GM18519 (cell line): ENCODE measurements at regions not wholly inside any gene's neighbourhood (a gene's known extent, or its start where the extent isn't known, plus 50 kb on each side); places are given as distances from the start of the nearest gene placed in this dataset.

ENCODE experiments used
- ATAC-seq: cut with Tn5 transposase; IDR thresholded peaks from one replicate; pipeline ENCODE4 v1.9.1; 2021; ENCODE audit warnings: mild to moderate bottlenecking, moderate library complexity; ENCODE audit not compliant: unreplicated experiment, low FRiP score

- no peak for ATAC-seq
Measured at GRCh38 chr14:97178781-97179180, 381.6 kb downstream of the VRK1 start.

- ATAC-seq = no peak
Measured at GRCh38 chr14:97179573-97179972, 382.4 kb downstream of the VRK1 start.

DNA sequence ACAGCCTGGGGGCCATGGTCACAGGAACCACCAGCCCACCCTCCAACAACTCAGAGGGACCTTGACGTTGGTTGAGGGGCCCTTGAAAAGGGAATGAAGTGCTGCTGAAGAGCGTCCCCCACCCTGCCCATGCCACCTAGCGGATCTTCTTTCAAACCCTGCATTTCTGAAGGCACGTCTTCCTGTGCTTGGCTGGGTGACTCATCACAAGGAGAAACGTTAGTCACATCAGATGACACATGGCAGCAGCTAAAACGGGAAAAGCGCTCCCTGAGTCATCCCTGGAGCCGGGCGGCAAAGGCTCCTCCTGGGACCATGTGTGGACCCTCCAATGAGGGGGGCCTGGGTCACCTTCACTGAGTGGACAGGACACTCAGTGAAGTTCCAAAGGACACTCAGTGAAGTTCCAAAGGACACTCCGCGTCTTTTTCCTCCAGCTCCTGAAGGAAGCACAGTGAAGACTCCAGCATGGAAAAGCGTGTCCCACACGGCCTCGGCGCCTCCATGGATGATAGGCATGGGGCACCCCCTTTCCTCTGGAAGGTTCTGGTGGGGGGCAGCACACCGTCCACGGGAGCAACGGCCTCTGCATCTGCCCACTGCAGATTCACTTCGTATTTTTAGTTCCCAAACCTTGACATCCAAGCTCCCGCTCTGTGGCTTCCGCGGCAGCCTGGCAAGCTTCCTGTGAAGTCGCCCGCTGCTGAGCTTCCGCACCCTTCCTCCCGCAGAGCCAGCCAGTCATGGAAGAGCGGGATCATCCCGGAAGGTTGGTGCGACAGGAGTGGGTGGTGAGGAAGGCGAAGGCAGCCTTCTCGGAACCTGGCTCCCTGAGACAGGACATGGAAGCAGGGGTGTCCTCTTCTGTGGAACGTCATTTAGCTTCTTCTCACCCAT is 383.4 kb downstream of the VRK1 start:
- ATAC-seq = no peak

- ATAC-seq = no peak
Measured at GRCh38 chr14:97185186-97185585, 388.0 kb downstream of the VRK1 start.

- no peak for ATAC-seq
Measured at GRCh38 chr14:97187916-97188315, 390.7 kb downstream of the VRK1 start.

- no peak for ATAC-seq
Measured at GRCh38 chr14:97196336-97196735, 399.2 kb downstream of the VRK1 start.

DNA sequence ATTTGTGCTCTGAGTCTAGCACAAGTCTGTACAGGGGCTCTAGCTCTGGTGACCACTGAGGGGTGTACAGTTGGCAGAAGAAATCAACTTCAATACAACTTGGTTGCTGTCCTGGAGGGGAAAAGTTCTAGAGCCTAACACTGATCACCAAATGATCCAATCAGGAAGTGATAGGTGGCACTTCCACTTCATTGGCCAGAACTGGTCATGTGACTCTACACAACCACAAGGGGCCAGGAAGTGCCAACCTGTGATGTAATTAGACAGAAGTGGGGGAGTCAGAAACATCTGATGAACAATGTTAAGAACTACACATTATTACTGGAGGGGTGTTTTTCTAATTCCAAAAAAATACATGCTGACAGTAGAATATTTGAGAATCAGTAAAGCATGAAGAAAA is 401.6 kb downstream of the VRK1 start:
- ATAC-seq = no peak

GRCh38 chr14:97200245-97200644 is 403.1 kb downstream of the VRK1 start:
- ATAC-seq = no peak

GRCh38 chr14:97206916-97207315 is 409.7 kb downstream of the VRK1 start:
- ATAC-seq = no peak

- ATAC-seq = no peak
Measured at GRCh38 chr14:97210202-97210601, 413.0 kb downstream of the VRK1 start.

DNA sequence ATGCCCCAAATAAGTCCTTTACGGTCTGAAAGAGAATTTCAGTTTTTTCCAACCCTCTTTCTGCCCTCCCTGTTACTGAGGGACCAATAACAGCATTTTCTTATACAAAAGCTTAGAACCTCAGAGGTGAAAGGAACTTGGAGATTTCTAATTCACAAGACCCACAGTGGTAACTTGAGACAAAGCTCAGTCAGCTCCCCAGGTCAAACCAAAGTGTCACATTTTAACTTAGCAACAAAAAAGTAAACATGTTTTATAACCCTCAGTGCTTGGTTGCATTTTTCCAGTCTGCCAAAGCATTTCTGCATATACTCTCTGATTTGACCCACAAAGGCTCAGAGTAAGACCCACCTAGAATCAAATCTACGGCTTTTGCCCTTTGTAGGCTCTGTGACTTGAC is 415.2 kb downstream of the VRK1 start:
- no peak for ATAC-seq

GRCh38 chr14:97213720-97214119 is 416.5 kb downstream of the VRK1 start:
- ATAC-seq = no peak

DNA sequence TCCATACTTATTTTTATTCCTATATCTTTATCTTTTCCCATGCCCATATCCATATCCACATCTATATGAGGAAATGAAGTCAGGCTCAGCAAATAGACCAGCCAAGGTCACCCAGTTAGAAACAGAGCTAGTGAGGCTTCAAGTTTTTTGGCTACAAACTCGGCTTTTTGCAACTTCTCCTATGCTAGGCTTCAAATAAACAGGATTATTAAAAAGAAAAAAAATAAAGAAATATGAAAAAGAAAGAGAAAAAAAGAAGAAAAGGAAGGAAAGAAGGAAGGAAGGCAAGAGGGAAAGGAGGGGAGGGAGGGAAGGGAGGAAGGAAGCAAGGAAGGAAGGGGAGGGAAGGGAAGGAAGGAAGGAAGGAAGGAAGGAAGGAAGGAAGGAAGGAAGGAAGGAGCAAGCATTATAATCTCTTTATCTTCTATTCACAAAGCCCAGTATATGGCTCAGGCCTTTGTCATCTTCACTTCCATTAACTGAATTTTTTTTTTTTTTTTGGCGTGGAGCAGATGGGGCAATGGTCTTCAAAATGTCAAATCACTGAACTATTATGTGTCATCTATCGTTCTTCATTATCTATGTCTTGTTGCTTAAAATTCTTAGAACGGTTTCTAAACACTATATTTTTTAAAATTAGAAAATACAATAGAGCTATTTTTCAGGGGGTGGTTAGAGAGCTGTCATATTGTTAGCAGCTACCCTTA is 418.2 kb downstream of the VRK1 start:
- no peak for ATAC-seq

GRCh38 chr14:97217111-97217885 is 420.1 kb downstream of the VRK1 start:
- no peak for ATAC-seq

GRCh38 chr14:97218274-97218673 is 421.1 kb downstream of the VRK1 start:
- no peak for ATAC-seq

GRCh38 chr14:97218691-97219430 is 421.7 kb downstream of the VRK1 start:
- no peak for ATAC-seq

- no peak for ATAC-seq
Measured at GRCh38 chr14:97219431-97220017, 422.3 kb downstream of the VRK1 start.

- ATAC-seq = no peak
Measured at GRCh38 chr14:97221572-97222285, 424.5 kb downstream of the VRK1 start.

DNA sequence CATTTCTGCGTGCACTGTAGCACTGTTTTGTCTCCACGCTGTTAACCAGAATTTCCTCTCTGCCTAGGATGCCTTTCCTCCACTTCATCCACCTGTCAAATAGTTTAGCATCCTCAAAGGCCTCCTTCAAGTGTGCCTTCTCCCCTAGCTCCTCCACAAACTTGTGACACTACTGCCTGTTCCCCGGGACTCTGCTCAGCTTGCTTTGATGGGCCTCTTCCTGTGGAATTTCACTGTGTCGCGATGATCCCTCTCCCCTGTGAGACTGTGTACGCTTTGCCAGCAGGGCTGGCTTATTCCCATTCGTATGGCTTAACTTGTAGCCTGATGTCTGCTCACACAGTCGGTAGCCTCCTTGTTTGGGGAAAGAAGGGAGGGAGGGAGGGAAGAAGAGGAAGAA is 426.8 kb downstream of the VRK1 start:
- ATAC-seq = no peak
